DLD1 (cell line): ENCODE measurements at regions not wholly inside any gene's neighbourhood (a gene's known extent, or its start where the extent isn't known, plus 50 kb on each side); places are given as distances from the start of the nearest gene placed in this dataset.

Experiments used
- in situ Hi-C: cut with HindIII; loops from 2 replicates; pipeline ENCODE4 v1.10.0; 2017; ENCODE audit warnings: low sequenced_read_pairs

DNA sequence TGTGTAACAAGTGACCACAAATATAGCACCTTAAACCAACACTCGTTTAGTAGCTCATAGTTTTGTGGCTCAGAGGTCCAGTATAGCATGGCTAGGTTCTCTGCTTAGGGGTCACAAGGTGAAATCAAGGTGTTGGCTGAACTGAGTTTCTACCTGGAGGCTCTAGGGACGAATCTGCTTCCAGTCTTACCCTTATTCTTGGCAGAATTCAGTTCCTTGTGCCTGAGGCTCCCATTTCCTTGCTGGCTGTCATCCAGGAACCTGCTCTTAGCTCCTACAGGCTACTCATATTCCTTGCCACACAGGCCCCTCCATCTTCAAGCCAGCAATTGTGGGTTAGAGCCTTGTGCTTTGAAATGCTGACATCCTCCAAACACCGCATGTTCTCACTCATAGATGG, 212.3 kb upstream of the CDH13 start:
- in situ Hi-C loops, result no loop called here

DNA sequence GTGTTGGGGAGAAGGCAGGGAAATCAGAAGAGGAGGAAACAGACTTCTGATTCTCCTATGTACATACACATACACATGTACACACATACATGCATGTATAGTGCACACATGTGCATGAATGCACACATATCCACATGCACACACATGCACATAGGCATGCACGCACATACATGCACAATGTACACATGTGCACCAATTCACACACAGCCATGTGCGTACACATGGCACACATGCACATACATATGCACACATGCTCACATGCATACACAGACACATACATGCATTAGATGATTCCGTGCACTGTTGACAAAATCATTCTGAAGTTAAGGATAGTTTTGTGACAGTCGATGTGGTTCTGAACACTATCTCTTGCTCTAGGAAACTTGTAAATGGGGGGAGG, 214.0 kb upstream of the CDH13 start:
- in situ Hi-C loops, result no loop called here

DNA sequence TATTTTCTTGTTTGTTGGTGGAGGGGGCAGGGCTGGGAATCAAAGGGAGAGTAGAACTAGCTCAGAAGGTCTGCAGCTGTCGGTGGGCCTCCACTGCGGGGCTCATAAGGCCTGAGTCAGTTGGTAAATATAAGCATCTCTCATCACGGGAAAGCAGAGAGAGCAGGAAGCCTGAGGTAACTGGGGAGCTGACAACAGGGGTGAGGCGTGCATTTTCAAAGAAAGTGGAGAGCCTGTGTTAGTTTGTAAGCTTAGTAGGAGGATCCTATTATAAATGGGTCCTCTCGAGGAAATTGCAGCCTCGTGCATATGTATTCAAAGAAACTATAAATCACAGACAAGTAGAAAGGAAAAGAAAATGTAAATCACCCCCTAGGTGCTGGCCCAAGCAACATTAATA, 221.0 kb upstream of the CDH13 start:
- in situ Hi-C loops, result no loop called here

DNA sequence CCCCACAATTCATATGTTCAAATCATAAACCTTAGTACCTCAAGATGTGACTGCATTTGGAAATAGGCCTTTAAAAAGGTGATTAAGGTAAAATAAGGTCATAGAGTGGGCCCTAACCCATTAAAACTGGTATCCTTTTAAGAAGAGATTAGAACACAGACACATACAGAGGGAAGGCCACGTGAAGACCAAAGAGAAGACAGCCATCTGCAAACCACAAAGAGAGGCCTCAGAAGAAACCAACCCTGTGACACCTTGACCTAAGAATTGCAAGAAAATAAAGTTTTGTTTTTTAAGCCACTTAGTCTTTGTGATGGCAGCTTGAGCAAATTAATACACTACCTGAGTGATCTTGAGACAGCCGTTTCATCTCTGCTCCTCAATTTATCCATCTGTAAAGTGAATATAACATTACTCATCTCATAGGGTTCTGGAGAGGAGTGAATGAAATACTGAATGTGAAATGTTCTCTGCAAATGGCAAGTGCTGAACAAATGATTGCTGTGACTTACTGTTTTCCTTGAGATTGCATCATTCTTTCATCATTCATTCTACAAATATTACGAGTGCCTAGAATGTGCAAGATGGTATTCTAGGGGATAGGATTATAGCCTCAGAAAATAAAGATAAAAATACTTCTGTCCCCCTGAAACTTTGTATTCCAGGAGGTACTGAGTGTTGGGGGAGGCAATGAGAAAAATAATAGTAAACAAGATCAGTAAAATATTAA, 222.0 kb upstream of the CDH13 start:
- in situ Hi-C loops, result no loop called here

DNA sequence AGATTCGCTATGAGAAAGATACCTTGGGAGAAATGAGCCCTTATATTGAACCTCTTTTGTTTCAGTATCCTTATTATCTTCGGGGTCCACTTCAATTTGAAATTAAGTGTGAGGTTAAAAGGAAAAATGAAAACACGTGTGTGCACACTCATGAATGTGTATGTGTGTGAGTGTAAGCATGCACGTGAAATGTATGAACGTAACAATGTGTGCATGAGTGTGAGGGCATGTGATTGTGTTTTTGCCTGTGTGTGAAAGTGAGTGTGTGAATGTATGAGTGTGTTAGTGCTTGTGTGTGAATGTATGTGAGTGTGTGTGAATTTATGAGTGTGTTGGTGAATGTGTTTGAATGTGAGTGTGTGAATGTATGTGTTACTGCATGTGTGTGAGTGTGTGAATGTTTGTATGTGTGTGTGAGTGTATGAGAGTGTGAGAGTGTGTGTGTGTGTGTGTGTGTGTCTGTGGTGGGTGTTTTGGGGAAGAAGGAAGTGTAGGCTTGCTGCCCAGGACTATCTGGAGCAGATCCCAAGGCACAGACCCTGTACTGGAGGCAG, 224.0 kb upstream of the CDH13 start:
- in situ Hi-C loops, result no loop called here

DNA sequence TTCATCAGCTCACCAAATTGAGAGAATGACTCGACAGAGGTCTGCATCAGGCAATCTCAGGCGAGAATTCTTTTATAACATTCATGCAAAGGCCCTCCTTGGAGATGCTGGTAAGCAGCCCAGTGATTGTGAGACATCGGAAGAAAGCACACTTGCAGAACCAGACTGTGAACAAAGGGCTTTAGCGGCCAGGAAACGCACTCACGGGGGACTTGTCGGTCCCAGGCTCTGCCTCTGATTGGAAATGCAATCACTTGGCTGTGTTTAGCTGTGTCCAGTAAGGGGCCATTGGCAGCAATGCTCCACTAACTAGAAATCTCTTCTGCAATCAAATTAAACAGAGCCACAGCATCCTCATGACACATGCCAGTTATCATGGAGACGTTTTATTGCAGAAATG, 226.7 kb upstream of the CDH13 start:
- in situ Hi-C loops, result no loop called here

DNA sequence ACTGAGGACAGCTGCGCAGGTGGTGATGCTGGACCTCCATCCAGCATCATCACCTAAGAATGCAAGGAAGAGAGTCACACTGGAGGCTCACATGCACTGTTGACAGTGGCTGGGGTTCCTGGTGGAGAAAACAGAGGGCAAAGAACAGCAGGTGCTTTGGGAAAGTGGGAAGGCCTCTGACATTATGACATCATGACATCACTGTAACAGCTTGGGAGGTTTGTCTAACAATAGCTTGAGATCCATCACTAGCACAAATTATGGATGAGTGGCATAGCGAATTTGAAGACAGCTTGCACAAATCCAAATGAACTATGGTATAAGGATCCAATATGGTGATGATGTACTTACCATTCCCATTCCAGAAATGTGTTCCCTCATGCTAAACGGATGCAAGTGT, 226.5 kb upstream of the MPHOSPH6 start:
- in situ Hi-C loops, result no loop called here

DNA sequence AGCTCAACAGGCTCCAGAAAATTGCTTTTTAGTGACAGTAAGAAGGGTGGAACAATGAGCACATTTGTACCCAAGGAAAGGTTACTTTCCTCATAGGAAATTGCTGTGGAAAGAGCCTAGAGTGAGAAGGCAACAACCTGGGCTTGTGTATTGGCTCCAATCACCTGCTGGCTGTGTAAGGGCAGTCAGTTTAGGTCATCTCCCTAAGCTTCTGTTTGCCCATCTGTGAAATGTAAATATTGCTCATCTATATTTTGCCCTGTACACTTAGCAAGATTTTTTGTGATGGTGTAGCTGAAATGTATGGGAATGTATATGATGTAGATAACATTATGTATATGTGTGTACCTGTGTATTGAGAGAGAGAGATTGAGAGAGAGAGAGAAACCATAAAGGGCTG, 225.2 kb upstream of the MPHOSPH6 start:
- in situ Hi-C loops, result no loop called here

DNA sequence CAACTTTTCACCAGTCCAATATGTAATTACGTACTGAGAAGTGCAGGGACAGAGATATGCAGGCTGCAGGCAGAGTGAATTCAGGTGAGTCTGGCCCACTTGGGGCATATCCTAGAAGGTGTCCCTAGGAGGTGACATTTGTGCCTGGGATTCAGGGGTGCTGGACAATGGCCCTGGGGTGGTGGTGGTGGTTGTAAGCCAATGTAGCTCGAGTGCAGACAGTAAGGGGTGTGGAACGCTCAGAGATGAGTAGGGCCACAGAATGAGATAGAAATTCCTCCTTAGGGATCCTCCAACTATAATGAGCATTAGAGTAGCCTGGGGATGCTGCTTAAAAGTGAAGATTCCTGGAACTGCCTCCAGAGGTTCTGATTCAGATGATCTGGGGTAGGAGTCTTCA, 221.7 kb upstream of the MPHOSPH6 start:
- in situ Hi-C loops, result no loop called here

DNA sequence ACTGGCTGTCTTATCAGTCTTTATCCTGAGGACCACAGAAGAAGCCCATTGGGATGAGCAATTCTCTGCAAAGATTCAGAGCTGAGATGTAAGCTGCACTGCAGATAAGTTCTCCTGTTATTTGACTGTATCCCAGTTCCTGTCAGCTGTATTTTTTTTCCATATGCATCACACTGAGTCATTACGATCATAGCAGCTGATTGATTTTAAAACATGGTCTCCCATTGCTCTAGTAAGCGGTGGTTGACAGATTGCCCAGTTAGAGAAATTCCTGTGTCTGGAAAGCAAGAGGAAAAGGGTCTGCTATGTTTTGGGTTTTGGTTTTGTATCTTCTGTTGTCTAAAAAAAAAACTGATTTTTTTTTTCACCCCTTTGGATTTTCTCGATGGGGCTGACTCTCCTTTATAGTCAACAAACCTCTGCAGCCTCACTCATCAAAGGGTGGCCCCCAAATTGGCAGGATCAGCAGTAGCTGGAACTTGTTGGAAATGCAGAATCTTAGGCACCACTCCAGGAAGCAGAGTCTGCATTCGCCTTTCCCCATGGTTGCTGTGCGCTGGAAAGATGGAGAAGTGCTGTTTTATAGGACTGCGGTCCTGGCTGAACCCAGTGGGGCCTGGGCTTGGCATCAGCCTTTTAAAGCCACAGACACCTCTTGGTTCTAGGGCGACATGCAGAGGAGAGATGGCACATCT, 220.1 kb upstream of the MPHOSPH6 start:
- in situ Hi-C loops, result no loop called here

DNA sequence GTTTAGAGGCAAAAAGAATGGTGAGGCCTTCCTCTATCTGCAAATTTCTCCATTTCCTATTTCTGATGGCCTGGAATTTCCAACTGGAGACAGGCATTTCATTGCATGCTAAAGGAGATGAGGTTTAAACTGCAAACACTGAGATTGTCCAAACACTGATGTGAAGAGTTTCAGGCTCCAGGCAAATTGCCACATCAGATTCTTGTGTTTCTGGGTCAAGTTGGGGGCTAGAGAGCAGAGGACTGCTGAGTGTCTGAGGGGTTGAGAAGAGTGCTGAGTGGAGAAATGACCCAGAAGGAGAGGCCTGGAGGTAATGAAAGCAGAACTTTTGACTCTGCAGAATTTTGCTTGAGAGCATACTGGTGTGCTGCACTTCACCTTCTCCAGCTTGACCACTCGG, 216.7 kb upstream of the MPHOSPH6 start:
- in situ Hi-C loops, result no loop called here

DNA sequence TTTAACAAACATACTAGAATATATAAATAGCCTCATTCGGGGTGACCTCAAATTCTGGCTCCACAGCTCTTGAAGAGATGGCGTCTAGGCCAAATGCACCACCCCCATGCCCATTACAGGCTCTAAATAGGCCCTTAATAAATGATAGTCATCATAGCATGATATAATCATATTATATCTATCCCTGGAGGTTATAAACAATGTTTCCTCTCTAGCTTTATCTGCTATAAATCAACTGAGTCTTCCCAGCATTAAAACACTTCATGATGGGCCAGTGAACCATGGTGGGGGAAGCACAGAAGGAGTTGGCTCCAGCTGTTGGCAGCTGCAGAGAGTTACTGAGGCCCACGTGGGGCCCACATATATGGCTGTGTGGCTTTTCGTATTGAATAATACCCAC, 214.9 kb upstream of the MPHOSPH6 start:
- in situ Hi-C loops, result no loop called here

DNA sequence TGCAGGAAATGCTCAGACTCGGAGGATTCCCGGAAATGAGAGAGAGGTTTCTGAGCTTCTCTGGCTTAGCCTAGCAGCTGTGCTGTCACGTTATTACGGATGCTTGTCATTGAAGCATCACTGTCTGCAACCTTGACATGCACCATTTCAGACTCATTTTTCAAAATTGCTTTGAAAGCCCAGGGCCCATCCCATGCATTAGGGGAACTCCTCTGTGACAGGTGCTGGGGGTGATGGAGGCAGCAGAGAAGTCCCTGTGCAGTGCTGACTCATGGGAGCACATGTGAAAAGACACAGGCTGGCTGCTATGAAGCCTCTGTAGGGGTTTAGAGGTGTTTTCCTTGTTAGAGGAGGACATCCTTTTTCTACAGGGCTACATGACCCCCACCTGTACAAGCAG, 214.0 kb upstream of the MPHOSPH6 start:
- in situ Hi-C loops, result no loop called here

DNA sequence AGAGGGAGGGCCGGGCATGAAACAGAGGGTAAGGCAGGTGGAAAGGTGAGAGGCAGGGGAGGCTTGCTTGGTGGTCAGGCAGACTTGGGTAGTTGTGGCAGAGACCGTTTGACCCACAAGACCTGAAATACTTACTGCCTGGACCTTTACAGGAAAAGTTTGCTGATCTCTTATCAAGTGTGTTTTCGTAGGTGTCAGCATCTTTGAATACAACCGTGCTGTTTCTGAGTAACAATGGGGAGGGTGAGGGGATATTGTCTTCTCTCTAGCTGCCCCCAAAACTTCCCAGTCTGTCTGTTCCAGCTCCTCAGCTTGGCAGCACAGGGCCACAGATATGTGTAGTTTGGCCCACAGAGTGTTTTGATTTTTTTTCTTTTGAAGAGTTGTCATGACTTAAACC, 212.5 kb upstream of the MPHOSPH6 start:
- in situ Hi-C loops, result no loop called here

DNA sequence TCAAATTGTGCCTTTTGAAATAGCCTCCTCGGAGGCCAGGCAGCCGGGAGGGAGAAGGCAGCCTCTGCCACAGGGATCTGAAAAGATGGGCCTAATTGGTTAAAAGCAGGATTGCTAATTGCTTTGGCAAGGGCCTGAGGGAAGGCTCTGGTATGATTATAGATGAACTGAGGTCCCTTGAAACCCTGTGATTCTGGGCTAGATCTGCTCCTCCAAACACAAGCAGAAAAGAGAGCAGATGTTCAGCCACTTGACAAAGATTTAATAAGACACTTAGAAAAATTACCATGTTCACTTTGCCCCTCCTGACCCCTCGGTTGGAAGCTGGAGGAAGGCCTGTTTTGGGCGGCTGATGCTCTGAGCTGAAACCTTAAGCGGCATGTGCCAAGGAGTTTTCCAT, 209.5 kb upstream of the MPHOSPH6 start:
- in situ Hi-C loops, result no loop called here

DNA sequence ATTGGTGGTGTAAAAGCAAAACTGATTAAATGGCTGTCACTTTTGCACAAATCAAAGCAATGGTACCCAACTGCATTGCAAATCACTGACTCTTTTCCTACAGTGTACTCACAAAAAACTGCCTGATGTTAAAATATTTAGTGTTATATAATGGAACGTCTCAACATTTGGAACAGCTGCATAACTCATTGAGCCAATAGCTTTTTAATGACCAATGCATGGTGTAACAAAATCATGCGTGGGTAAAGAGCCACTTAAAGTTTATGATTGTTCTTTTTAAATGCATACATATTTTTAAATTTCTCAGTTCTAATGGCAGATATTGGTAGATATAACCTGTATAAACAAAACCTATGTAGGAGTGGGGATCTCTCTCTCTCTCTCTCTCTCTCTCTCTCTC, 204.0 kb upstream of the MPHOSPH6 start:
- in situ Hi-C loops, result no loop called here

DNA sequence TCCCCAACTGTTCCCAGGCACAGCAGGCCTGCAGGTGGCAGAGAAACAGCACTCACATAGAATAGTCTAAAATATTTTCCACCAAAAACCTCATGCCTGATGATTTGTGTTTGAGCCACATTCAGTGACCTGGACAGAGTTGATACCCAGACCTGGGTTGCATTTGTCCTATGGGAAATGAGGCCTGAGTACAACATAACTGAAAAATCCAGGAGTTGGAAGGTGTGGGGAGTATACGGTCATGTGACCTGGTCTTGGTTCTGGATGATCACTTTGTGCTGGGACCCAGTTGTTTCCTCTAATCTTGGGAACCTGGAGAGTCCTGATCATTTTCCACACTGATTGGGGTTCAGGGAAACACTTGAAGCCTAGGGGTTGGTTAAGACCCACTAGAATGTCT, 200.3 kb upstream of the MPHOSPH6 start:
- in situ Hi-C loops, result no loop called here

DNA sequence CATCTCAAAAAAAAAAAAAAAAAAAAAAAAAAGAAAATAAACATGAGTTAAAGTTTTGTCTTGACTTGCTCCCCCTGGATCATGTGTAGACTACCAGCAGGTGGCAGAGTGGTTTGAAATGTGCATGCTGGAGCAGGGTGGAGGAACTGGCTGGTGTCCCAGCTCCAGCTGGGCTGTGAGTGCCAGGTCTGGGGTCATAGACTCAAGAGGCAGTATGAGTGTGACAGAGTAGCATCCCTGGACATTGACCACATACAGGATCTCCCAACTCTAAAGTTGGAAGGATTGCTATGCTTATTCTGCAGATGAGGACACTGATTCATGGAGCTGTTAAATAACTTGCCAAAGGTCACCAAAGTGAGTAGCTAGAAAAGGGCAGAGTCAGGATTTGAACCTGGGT, 198.0 kb upstream of the MPHOSPH6 start:
- in situ Hi-C loops, result no loop called here

DNA sequence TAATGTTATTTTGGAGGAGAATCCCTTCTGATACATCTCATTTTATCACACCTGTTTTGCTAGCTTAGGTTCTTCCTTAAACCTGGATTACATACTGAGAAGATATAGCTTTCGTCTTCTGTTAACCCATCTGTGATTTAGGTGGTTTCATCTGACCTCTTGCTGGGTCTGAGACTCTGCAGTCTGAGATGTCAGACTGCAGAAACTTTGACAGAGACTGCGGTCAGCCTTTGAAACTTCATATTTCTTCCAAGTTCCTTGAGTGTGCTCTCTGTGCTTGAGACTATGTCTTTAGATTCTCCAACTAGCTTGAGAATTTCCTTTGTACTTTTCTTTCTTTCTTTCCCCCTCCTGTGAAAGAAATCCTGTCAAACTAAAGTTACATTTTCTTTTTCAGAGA, 196.4 kb upstream of the MPHOSPH6 start:
- in situ Hi-C loops, result no loop called here

DNA sequence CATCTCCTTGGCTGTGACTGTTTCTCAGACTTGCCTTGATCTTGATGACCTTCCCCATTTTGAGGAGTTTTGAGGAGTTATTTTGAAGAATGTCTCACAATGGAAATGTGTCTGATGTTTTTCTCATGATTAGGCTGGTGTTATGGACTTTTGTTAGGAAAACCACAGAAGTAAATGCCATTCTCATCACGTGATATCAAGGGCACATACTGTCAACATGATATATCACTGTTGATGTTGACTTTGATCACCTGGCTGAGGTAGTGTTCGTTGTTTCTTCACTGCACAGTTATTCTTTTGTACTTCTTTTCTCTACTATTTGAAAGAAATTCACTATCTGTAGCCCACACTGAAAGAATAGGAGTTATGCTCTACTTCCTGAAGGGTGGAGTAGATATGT, 194.7 kb upstream of the MPHOSPH6 start:
- in situ Hi-C loops, result loop anchor here (5.0 kb wide), 1 partner anchor 82 kb away; no protein-coding TSS in a partner anchor

DNA sequence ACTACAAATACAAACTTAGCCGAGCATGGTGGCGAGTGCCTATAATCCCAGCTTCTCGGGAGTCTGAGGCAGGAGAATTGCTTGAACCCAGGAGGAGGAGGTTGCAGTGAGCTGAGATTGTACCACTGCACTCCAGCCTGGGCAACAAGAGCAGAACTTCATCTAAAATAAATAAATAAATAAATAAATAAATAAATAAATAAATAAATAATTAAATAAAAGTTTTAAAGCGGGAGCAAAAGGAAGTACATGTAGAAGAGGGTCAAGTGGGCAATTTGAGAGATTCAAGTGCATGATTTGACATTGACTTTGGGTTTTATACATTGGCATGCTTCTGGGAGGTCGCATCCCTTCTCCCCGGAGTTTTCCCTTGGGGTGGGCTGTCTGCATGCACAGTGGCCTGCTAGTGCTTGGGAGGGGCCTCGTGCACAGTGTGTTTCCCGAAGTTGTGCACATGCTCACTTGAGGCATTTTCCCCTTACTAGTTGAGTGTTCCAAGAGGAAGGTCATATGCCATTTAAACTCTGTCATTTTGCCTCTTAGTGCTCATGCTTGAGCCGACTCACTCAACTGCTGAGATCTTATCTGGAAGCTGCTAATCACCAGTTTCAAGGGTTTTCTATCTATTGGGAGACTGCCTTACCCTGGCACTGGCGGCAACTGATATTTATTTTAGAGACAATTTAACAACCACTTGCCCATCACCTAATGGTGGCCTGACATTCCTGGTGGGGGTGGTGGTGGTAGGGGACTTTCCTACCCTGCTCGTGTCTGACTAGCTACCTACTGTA, 193.2 kb upstream of the MPHOSPH6 start:
- in situ Hi-C loops, result loop anchor here (5.0 kb wide), 1 partner anchor 81 kb away; no protein-coding TSS in a partner anchor
